K562 (cell line): ENCODE measurements at regions not wholly inside any gene's neighbourhood (a gene's known extent, or its start where the extent isn't known, plus 50 kb on each side); places are given as distances from the start of the nearest gene placed in this dataset.

Experiments
- POLR2AphosphoS5 ChIP-seq: IDR thresholded peaks from 2 replicates; pipeline ENCODE4 v1.6.1; 2011; ENCODE audit warnings: mild to moderate bottlenecking, low read depth, low read length, moderate library complexity; ENCODE audit not compliant: control insufficient read depth, insufficient read depth
- ZBTB1 ChIP-seq: sonication (generic); formaldehyde crosslinking; IDR thresholded peaks from 2 replicates; pipeline ENCODE4 v1.8.1; 2023; ENCODE audit warnings: missing genetic modification reagents, low read depth, mild to moderate bottlenecking, borderline replicate concordance
- TF ChIP-seq, protein P1 (sequence below), 3 experiments: IDR thresholded peaks in 2 of 3; conservative IDR thresholded peaks in 1 of 3; 2 replicates each; pipeline ENCODE4 v1.5.1; 2011 to 2012; ENCODE audit warnings: low read length in 3 of 3, mild to moderate bottlenecking in 3 of 3, control low read depth in 2 of 3, improper control_type of control experiment in 1 of 3, inconsistent platforms in 1 of 3, low read depth in 1 of 3, mixed read lengths in 1 of 3, moderate library complexity in 1 of 3; ENCODE audit not compliant: insufficient read depth in 2 of 3

GRCh38 chr3:124659175-124659574 lies 71.1 kb upstream of the UMPS start:
- TF ChIP-seq ZBTB1 (CRISPR knock-in tag): no peak
- TF ChIP-seq POLR2AphosphoS5: no peak
- TF ChIP-seq, protein P1, sequence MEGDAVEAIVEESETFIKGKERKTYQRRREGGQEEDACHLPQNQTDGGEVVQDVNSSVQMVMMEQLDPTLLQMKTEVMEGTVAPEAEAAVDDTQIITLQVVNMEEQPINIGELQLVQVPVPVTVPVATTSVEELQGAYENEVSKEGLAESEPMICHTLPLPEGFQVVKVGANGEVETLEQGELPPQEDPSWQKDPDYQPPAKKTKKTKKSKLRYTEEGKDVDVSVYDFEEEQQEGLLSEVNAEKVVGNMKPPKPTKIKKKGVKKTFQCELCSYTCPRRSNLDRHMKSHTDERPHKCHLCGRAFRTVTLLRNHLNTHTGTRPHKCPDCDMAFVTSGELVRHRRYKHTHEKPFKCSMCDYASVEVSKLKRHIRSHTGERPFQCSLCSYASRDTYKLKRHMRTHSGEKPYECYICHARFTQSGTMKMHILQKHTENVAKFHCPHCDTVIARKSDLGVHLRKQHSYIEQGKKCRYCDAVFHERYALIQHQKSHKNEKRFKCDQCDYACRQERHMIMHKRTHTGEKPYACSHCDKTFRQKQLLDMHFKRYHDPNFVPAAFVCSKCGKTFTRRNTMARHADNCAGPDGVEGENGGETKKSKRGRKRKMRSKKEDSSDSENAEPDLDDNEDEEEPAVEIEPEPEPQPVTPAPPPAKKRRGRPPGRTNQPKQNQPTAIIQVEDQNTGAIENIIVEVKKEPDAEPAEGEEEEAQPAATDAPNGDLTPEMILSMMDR (IDR thresholded peaks at IDR 0.05 in 2 of 3, conservative IDR thresholded peaks at IDR 0.05 in 1 of 3; ENCODE audit: insufficient read depth in 2 of 3, low read depth in 1 of 3, low read length in 3 of 3): no peak
